ENCODE measurements at regions not wholly inside any gene's neighbourhood (a gene's known extent, or its start where the extent isn't known, plus 50 kb on each side); places are given as distances from the start of the nearest gene placed in this dataset.

- no peak overlapping the region for H3K4me3 ChIP-seq (IDR thresholded peaks at IDR 0.05; ENCODE audit: insufficient read depth, low read depth, low read length)
- H3K27ac ChIP-seq, result no peak overlapping the region
- no peaks in the 10 kb centered on the region for H3K27me3 ChIP-seq (ENCODE audit: insufficient read depth, low read depth)
- no peaks in the 10 kb centered on the region for H3K4me1 ChIP-seq (ENCODE audit: low read depth, poor library complexity, severe bottlenecking)
- H3K36me3 ChIP-seq (ENCODE audit: insufficient read depth), result no peaks in the 10 kb centered on the region
- no peaks in the 10 kb centered on the region for H4K20me1 ChIP-seq (ENCODE audit: insufficient read depth)
- H2AFZ ChIP-seq (ENCODE audit: low read depth), result no peak overlapping the region
- H3K9ac ChIP-seq, result no peak overlapping the region
- no peak for TF ChIP-seq CTCF (conservative IDR thresholded peaks at IDR 0.05; ENCODE audit: low read depth, low read length)
- no peak overlapping the region for H3K4me2 ChIP-seq
- no peaks in the 10 kb centered on the region for H3K79me2 ChIP-seq (ENCODE audit: insufficient read depth, low read depth)
Measured at GRCh38 chr5:20300110-20300509, 312.1 kb upstream of the CDH18 start.

GRCh38 chr5:20294696-20295095 lies 306.7 kb upstream of the CDH18 start:
- H3K9ac ChIP-seq, result no peak overlapping the region
- H3K36me3 ChIP-seq (ENCODE audit: insufficient read depth), result no peaks in the 10 kb centered on the region
- no peaks in the 10 kb centered on the region for H3K27me3 ChIP-seq (ENCODE audit: insufficient read depth, low read depth)
- TF ChIP-seq CTCF (conservative IDR thresholded peaks at IDR 0.05; ENCODE audit: low read depth, low read length), result no peak
- no peak overlapping the region for H3K4me3 ChIP-seq (IDR thresholded peaks at IDR 0.05; ENCODE audit: insufficient read depth, low read depth, low read length)
- no peaks in the 10 kb centered on the region for H3K4me1 ChIP-seq (ENCODE audit: low read depth, poor library complexity, severe bottlenecking)
- H3K27ac ChIP-seq, result no peak overlapping the region
- H4K20me1 ChIP-seq (ENCODE audit: insufficient read depth), result no peaks in the 10 kb centered on the region
- H3K79me2 ChIP-seq (ENCODE audit: insufficient read depth, low read depth), result no peaks in the 10 kb centered on the region
- no peak overlapping the region for H2AFZ ChIP-seq (ENCODE audit: low read depth)
- H3K4me2 ChIP-seq, result no peak overlapping the region

- no peak overlapping the region for H3K4me3 ChIP-seq (IDR thresholded peaks at IDR 0.05; ENCODE audit: insufficient read depth, low read depth, low read length)
- no peak overlapping the region for H3K27ac ChIP-seq
- no peak for TF ChIP-seq CTCF (conservative IDR thresholded peaks at IDR 0.05; ENCODE audit: low read depth, low read length)
- no peaks in the 10 kb centered on the region for H4K20me1 ChIP-seq (ENCODE audit: insufficient read depth)
- H3K9ac ChIP-seq, result no peak overlapping the region
- no peak overlapping the region for H2AFZ ChIP-seq (ENCODE audit: low read depth)
- H3K36me3 ChIP-seq (ENCODE audit: insufficient read depth), result no peaks in the 10 kb centered on the region
- H3K4me1 ChIP-seq (ENCODE audit: low read depth, poor library complexity, severe bottlenecking), result no peaks in the 10 kb centered on the region
- no peaks in the 10 kb centered on the region for H3K79me2 ChIP-seq (ENCODE audit: insufficient read depth, low read depth)
- H3K27me3 ChIP-seq (ENCODE audit: insufficient read depth, low read depth), result no peaks in the 10 kb centered on the region
- no peak overlapping the region for H3K4me2 ChIP-seq
Measured at GRCh38 chr5:20291766-20292165, 303.8 kb upstream of the CDH18 start.

GRCh38 chr5:20287640-20288039 lies 299.6 kb upstream of the CDH18 start:
- no peaks in the 10 kb centered on the region for H3K27me3 ChIP-seq (ENCODE audit: insufficient read depth, low read depth)
- H3K4me1 ChIP-seq (ENCODE audit: low read depth, poor library complexity, severe bottlenecking), result no peaks in the 10 kb centered on the region
- H4K20me1 ChIP-seq (ENCODE audit: insufficient read depth), result no peaks in the 10 kb centered on the region
- no peak overlapping the region for H3K4me2 ChIP-seq
- H3K9ac ChIP-seq, result no peak overlapping the region
- H3K36me3 ChIP-seq (ENCODE audit: insufficient read depth), result no peaks in the 10 kb centered on the region
- H3K79me2 ChIP-seq (ENCODE audit: insufficient read depth, low read depth), result no peaks in the 10 kb centered on the region
- no peak for TF ChIP-seq CTCF (conservative IDR thresholded peaks at IDR 0.05; ENCODE audit: low read depth, low read length)
- no peak overlapping the region for H3K27ac ChIP-seq
- no peak overlapping the region for H2AFZ ChIP-seq (ENCODE audit: low read depth)
- no peak overlapping the region for H3K4me3 ChIP-seq (IDR thresholded peaks at IDR 0.05; ENCODE audit: insufficient read depth, low read depth, low read length)

- H3K4me1 ChIP-seq (ENCODE audit: low read depth, poor library complexity, severe bottlenecking), result no peaks in the 10 kb centered on the region
- H3K9ac ChIP-seq, result no peak overlapping the region
- no peak overlapping the region for H3K4me2 ChIP-seq
- no peak overlapping the region for H2AFZ ChIP-seq (ENCODE audit: low read depth)
- H3K27me3 ChIP-seq (ENCODE audit: insufficient read depth, low read depth), result no peaks in the 10 kb centered on the region
- H3K27ac ChIP-seq, result no peak overlapping the region
- no peaks in the 10 kb centered on the region for H4K20me1 ChIP-seq (ENCODE audit: insufficient read depth)
- no peaks in the 10 kb centered on the region for H3K79me2 ChIP-seq (ENCODE audit: insufficient read depth, low read depth)
- no peak for TF ChIP-seq CTCF (conservative IDR thresholded peaks at IDR 0.05; ENCODE audit: low read depth, low read length)
- H3K4me3 ChIP-seq (IDR thresholded peaks at IDR 0.05; ENCODE audit: insufficient read depth, low read depth, low read length), result no peak overlapping the region
- no peaks in the 10 kb centered on the region for H3K36me3 ChIP-seq (ENCODE audit: insufficient read depth)
Measured at GRCh38 chr5:20286512-20286911, 298.5 kb upstream of the CDH18 start.

Data from KMS-11 (cell line).